ENCODE measurements at regions not wholly inside any gene's neighbourhood (a gene's known extent, or its start where the extent isn't known, plus 50 kb on each side); places are given as distances from the start of the nearest gene placed in this dataset.

GRCh38 chr6:150673720-150674346 lies 74.1 kb downstream of the PLEKHG1 start:
- no peak for TF ChIP-seq POLR2A (IDR thresholded peaks at IDR 0.05)
- TF ChIP-seq CTCF (IDR thresholded peaks at IDR 0.05) = no peak
